GM12875 (cell line): ENCODE measurements at regions not wholly inside any gene's neighbourhood (a gene's known extent, or its start where the extent isn't known, plus 50 kb on each side); places are given as distances from the start of the nearest gene placed in this dataset.

Experiments used
- H3K4me3 ChIP-seq: one replicate; pipeline ENCODE4 v1.5.1; 2011; ENCODE audit warnings: low read depth, low read length, control low read depth
- TF ChIP-seq, protein P1 (sequence below): IDR thresholded peaks from 2 replicates; pipeline ENCODE4 v1.5.1; 2011; ENCODE audit warnings: low read depth, mild to moderate bottlenecking, control low read depth, inconsistent platforms, low read length, moderate library complexity, borderline replicate concordance; ENCODE audit not compliant: insufficient read depth

DNA sequence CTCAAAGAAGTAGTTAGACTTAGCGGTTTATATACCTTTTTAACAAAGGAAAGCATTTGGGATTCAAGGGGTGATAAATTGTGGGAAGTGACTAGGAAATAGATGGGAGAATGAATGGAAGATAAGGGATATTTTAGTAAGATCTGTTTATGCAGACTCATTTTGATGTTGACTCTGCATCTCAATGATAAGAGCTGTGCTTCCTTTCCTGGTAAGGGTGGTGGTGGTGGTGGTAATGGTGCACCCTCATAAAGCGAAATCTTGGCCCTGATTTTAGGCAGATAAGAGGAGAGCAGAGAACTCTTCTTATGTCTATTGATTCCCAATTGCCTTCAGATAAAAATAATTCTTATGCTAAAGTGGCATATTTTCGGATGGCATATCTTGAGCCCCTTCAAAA lies 197.1 kb downstream of the SPRY1 start:
- H3K4me3 ChIP-seq, result no peak overlapping the region
- TF ChIP-seq, protein P1, sequence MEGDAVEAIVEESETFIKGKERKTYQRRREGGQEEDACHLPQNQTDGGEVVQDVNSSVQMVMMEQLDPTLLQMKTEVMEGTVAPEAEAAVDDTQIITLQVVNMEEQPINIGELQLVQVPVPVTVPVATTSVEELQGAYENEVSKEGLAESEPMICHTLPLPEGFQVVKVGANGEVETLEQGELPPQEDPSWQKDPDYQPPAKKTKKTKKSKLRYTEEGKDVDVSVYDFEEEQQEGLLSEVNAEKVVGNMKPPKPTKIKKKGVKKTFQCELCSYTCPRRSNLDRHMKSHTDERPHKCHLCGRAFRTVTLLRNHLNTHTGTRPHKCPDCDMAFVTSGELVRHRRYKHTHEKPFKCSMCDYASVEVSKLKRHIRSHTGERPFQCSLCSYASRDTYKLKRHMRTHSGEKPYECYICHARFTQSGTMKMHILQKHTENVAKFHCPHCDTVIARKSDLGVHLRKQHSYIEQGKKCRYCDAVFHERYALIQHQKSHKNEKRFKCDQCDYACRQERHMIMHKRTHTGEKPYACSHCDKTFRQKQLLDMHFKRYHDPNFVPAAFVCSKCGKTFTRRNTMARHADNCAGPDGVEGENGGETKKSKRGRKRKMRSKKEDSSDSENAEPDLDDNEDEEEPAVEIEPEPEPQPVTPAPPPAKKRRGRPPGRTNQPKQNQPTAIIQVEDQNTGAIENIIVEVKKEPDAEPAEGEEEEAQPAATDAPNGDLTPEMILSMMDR, result no peak

DNA sequence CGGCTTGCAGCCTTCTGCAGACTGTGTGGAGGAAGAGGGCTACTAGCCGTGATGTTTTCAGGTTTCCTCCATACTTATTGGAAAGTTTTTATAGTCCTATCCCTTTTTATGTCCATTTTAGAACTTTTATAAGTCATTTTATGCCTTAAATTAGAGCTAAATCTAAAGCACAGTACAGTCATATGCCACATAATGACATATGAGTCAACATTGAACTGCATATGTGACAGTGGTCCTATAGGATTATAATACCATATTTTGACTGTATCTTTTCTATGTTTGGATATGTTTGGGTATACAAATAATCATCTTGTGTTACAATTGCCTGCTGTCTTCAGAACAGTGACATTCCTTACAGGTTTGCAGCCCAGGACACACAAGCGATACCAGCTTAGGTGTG lies 200.2 kb downstream of the SPRY1 start:
- no peak overlapping the region for H3K4me3 ChIP-seq
- TF ChIP-seq, protein P1, result no peak

DNA sequence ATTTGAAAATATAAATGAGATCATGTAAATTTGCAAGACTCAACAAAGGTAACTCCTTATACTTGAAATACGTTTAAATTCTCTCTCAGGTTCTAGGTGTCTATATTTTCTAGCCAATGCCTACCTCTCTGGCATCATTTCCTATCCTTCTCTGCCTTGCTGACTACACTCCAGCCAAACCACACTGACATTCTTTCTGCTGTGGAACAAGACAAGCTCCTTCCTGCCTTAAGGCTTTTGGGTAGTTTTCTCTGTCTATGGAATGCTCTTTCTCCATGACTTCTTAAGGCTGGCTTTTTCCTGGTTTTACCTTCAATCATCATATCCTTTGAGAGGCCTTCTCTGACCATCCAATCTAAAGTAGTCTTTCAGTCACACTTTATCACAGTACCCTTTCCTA lies 201.0 kb downstream of the SPRY1 start:
- TF ChIP-seq, protein P1, result no peak
- no peak overlapping the region for H3K4me3 ChIP-seq

DNA sequence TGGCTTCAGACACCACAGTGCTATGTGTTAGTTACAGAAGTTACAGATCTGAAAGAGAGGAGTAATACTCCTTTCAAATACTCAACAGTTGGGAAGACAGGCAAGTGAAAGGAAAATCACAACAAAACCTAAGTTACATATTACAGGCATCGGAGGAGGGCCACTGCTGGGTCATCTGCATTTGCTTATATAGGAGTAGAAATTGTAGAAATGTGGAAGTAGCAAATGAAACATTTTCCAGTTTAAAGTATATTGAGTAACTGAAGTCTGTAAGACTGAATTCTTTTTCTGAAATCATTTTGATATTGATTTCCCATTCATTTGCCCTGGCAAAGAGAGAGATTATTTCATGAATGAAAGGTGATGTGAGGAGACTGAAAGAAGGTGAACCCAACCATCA lies 201.7 kb downstream of the SPRY1 start:
- TF ChIP-seq, protein P1, result no peak
- no peak overlapping the region for H3K4me3 ChIP-seq

- H3K4me3 ChIP-seq, result no peak overlapping the region
These were observed 202.7 kb downstream of the SPRY1 start for GRCh38 chr4:123599061-123599919.

DNA sequence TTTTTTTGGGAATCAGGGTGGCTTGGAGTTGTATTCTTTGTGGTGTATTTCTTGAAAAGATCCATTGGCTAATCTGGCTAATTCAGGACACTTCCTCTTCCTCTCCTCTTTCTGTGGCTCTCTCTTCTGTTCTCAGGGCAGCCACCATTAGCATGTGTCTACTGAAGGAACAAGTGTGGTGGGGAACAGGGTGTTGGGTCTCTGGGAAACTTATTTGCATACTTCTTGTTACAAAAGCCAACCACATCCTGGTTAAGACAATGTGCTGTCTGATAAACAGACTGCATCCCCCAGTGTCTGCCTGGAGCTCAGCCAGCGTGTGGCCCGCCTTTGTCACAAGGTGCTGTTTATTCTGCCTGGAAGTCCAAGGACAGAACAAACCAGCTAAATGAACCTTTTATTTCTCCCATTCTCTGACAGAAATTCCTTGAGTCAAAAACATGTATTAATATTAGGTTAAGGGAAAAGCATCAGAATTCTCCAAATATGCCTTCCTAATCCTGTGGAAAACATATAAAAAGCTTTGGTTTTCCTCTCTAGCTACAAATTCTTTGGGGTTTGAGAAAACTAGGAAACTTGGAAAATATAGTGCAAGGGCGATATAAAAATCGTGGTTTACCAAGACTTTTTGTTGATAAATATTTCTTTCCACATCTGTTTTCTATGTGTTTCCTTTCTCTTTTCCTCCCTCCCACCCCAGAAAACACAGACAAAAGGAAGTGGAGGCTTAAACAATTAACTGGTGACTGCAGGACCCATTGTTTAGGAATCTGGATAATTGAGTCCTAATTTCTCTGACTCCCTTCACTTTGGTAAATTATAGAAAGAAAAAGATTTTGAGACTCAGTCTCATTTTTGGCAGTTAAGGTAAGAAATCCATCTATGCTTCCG lies 203.6 kb downstream of the SPRY1 start:
- H3K4me3 ChIP-seq, result no peak overlapping the region
- TF ChIP-seq, protein P1, result no peak

More at GRCh38 chr4:123599061-123599919, 202.7 kb downstream of the SPRY1 start:
- TF ChIP-seq, protein P1, result no peak
